Ovary (tissue), 3 donors: ENCODE measurements at regions not wholly inside any gene's neighbourhood (a gene's known extent, or its start where the extent isn't known, plus 50 kb on each side); places are given as distances from the start of the nearest gene placed in this dataset.

Experiments used
- CTCF ChIP-seq, 3 donors: fragments of 450-650 bp in 2 of 3; fragments of 200-600 bp in 1 of 3; IDR thresholded peaks; one replicate each; pipeline versions ENCODE4 v1.5.1 to v1.8.0; 2016 to 2022; ENCODE audit warnings: antibody characterized with exemption in 3 of 3, mild to moderate bottlenecking in 1 of 3
- EP300 ChIP-seq: sonication (generic); formaldehyde crosslinking; IDR thresholded peaks from one replicate; pipeline ENCODE4 v1.6.1; 2017; ENCODE audit warnings: antibody characterized with exemption
- POLR2A ChIP-seq: fragments of 450-650 bp; IDR thresholded peaks from one replicate; pipeline ENCODE4 v1.6.1; 2017; ENCODE audit warnings: antibody characterized with exemption, mild to moderate bottlenecking, moderate library complexity
- donor health status: DM: no; HTN: no; CAD: no.

- TF ChIP-seq CTCF (IDR thresholded peaks at IDR 0.05) (no peak), EP300 (no peak), POLR2A (no peak)
Measured at GRCh38 chr2:184041777-184042176, 556.6 kb upstream of the ZNF804A start.
